ENCODE measurements at regions not wholly inside any gene's neighbourhood (a gene's known extent, or its start where the extent isn't known, plus 50 kb on each side); places are given as distances from the start of the nearest gene placed in this dataset.

GRCh38 chr1:87958716-87959115 lies 630.0 kb downstream of the LMO4 start:
- Histone ChIP-seq H3K36me3 (ENCODE audit: low read depth, missing control alignments) (no peaks in the 10 kb centered on the region), H3K27ac (peak overlapping the region in 1 of 2 donors; percentile 67), H3K4me3 (no peak overlapping the region), H3K4me1 (no peaks in the 10 kb centered on the region), H3K9me3 (no peaks in the 10 kb centered on the region), H3K27me3 (no peaks in the 10 kb centered on the region)
- no peak for DNase-seq
- no peak for TF ChIP-seq POLR2A (IDR thresholded peaks at IDR 0.05)
- TF ChIP-seq, protein P1, sequence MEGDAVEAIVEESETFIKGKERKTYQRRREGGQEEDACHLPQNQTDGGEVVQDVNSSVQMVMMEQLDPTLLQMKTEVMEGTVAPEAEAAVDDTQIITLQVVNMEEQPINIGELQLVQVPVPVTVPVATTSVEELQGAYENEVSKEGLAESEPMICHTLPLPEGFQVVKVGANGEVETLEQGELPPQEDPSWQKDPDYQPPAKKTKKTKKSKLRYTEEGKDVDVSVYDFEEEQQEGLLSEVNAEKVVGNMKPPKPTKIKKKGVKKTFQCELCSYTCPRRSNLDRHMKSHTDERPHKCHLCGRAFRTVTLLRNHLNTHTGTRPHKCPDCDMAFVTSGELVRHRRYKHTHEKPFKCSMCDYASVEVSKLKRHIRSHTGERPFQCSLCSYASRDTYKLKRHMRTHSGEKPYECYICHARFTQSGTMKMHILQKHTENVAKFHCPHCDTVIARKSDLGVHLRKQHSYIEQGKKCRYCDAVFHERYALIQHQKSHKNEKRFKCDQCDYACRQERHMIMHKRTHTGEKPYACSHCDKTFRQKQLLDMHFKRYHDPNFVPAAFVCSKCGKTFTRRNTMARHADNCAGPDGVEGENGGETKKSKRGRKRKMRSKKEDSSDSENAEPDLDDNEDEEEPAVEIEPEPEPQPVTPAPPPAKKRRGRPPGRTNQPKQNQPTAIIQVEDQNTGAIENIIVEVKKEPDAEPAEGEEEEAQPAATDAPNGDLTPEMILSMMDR (IDR thresholded peaks at IDR 0.05) = no peak
- intact Hi-C loops (cut with DNase I; ENCODE audit: low total_unique reads) = no loop called here
- WGBS, 2 donors = 55 to 56% methylated on average over 1 of the region's 1 CpG

DNA sequence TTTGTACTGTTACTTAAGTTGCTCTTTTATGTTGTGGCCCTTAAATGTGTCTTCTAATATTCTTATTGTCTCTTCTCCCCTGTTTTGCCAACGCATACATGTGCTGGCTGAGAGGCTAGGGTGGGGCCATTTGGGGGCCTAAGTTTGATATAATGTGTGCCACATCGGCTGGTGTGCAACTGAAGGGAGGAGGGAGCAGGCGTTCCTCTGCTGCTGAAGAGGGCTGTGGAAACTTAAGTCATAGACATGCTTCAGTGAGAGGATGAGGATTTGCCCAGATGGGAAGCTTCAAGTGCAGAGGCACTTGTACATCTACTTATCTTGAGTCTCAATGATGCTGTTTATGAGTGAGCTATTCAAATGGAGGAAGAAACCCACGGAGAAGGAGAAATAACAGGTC lies 630.6 kb downstream of the LMO4 start:
- intact Hi-C loops (cut with DNase I; ENCODE audit: low total_unique reads) = no loop called here
- TF ChIP-seq, protein P1 (IDR thresholded peaks at IDR 0.05) = no peak
- H3K27me3 ChIP-seq = no peaks in the 10 kb centered on the region
- no peaks in the 10 kb centered on the region for H3K4me1 ChIP-seq
- no peaks in the 10 kb centered on the region for H3K36me3 ChIP-seq (ENCODE audit: low read depth, missing control alignments)
- WGBS, 2 donors = 79 to 82% methylated on average over 4 of the region's 4 CpGs
- no peak for DNase-seq
- no peaks in the 10 kb centered on the region for H3K9me3 ChIP-seq
- no peak overlapping the region for H3K27ac ChIP-seq
- no peak overlapping the region for H3K4me3 ChIP-seq

DNA sequence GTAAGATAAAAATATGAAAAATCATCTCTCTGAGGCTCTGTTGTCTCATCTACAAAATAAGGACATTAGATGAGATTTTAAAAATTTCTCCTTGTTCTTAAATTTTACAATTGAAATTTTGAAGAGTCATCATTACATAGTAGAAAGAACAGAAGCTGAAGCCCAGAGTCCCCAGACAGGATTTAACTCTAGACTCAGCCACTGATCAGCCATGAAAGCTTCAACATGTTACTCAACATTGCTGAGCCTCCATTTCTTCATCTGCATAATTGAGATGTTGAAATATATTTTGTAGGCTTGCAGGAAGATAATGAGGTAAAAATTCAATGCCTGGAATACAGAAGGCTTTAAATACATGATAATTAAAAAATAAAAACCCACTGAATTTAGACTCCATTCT lies 633.3 kb downstream of the LMO4 start:
- no peak for TF ChIP-seq POLR2A (IDR thresholded peaks at IDR 0.05)
- TF ChIP-seq, protein P1 (IDR thresholded peaks at IDR 0.05) = no peak
- DNase-seq = no peak
- intact Hi-C loops (cut with DNase I; ENCODE audit: low total_unique reads) = no loop called here
- H3K4me3 ChIP-seq = no peak overlapping the region
- no peaks in the 10 kb centered on the region for H3K27me3 ChIP-seq
- H3K36me3 ChIP-seq (ENCODE audit: low read depth, missing control alignments) = no peaks in the 10 kb centered on the region
- H3K27ac ChIP-seq = no peak overlapping the region
- H3K9me3 ChIP-seq = no peaks in the 10 kb centered on the region
- no peaks in the 10 kb centered on the region for H3K4me1 ChIP-seq

GRCh38 chr1:87963556-87963955 lies 634.9 kb downstream of the LMO4 start:
- no peaks in the 10 kb centered on the region for H3K36me3 ChIP-seq (ENCODE audit: low read depth, missing control alignments)
- no peaks in the 10 kb centered on the region for H3K27me3 ChIP-seq
- no peak for DNase-seq

GRCh38 chr1:87965193-87965592 lies 636.5 kb downstream of the LMO4 start:
- intact Hi-C loops (cut with DNase I; ENCODE audit: low total_unique reads) = no loop called here
- WGBS, 2 donors = 93 to 97% methylated on average over 5 of the region's 5 CpGs
- H3K36me3 ChIP-seq (ENCODE audit: low read depth, missing control alignments) = no peaks in the 10 kb centered on the region
- peaks cover 8% of the 10 kb centered on the region for H3K4me1 ChIP-seq
- no peaks in the 10 kb centered on the region for H3K27me3 ChIP-seq
- no peak for DNase-seq
- no peak overlapping the region for H3K4me3 ChIP-seq
- H3K9me3 ChIP-seq = no peaks in the 10 kb centered on the region
- H3K27ac ChIP-seq = no peak overlapping the region
- TF ChIP-seq, protein P1 (IDR thresholded peaks at IDR 0.05) = no peak
- no peak for TF ChIP-seq POLR2A (IDR thresholded peaks at IDR 0.05)

More at GRCh38 chr1:87963556-87963955, 634.9 kb downstream of the LMO4 start:
- Histone ChIP-seq H3K4me1 (peaks cover under 1% of the 10 kb centered on the region), H3K9me3 (no peaks in the 10 kb centered on the region), H3K4me3 (no peak overlapping the region), H3K27ac (no peak overlapping the region)
- 73 to 76% methylated on average over 2 of the region's 2 CpGs for WGBS, 2 donors
- no peak for TF ChIP-seq POLR2A (IDR thresholded peaks at IDR 0.05)
- TF ChIP-seq, protein P1 (IDR thresholded peaks at IDR 0.05) = no peak
- intact Hi-C loops (cut with DNase I; ENCODE audit: low total_unique reads) = no loop called here

Measured in testis (tissue), 2 donors.